Activated naive CD8-positive, alpha-beta T cell treated with anti-CD3 and anti-CD28 coated beads for 36 hours (primary cell): ENCODE measurements at regions not wholly inside any gene's neighbourhood (a gene's known extent, or its start where the extent isn't known, plus 50 kb on each side); places are given as distances from the start of the nearest gene placed in this dataset.

Experiments used
- DNase-seq: peaks from one replicate; pipeline ENCODE4 v3.0.0; 2021
- H3K27ac Mint-ChIP-seq: one replicate; pipeline ENCODE4 v1.8.0; 2022; ENCODE audit warnings: mild to moderate bottlenecking, moderate library complexity, mixed read lengths
- H3K27me3 Mint-ChIP-seq: one replicate; pipeline ENCODE4 v1.8.0; 2022; ENCODE audit warnings: mild to moderate bottlenecking, mixed read lengths
- H3K36me3 Mint-ChIP-seq: one replicate; pipeline ENCODE4 v1.8.0; 2021; ENCODE audit warnings: mild to moderate bottlenecking, mixed read lengths
- H3K4me1 Mint-ChIP-seq: one replicate; pipeline ENCODE4 v1.8.0; 2021; ENCODE audit warnings: mixed read lengths
- H3K4me3 Mint-ChIP-seq: one replicate; pipeline ENCODE4 v1.8.0; 2022; ENCODE audit warnings: mild to moderate bottlenecking, moderate library complexity, mixed read lengths
- H3K9me3 Mint-ChIP-seq: one replicate; pipeline ENCODE4 v1.8.0; 2022; ENCODE audit warnings: mixed read lengths

- no peaks in the 10 kb centered on the region for H3K9me3 Mint-ChIP-seq
- H3K4me1 Mint-ChIP-seq: peaks cover 62% of the 10 kb centered on the region
- H3K27me3 Mint-ChIP-seq: no peaks in the 10 kb centered on the region
- H3K36me3 Mint-ChIP-seq: no peaks in the 10 kb centered on the region
- no peak for DNase-seq
- H3K4me3 Mint-ChIP-seq: no peak overlapping the region
- H3K27ac Mint-ChIP-seq: no peak overlapping the region
These were observed 251.9 kb upstream of the TGFBR2 start for GRCh38 chr3:30354513-30354912.

- no peaks in the 10 kb centered on the region for H3K9me3 Mint-ChIP-seq
- no peak overlapping the region for H3K4me3 Mint-ChIP-seq
- DNase-seq: no peak
- H3K27me3 Mint-ChIP-seq: no peaks in the 10 kb centered on the region
- H3K36me3 Mint-ChIP-seq: no peaks in the 10 kb centered on the region
- peaks cover 61% of the 10 kb centered on the region for H3K4me1 Mint-ChIP-seq
- H3K27ac Mint-ChIP-seq: no peak overlapping the region
These were observed 251.4 kb upstream of the TGFBR2 start for GRCh38 chr3:30354972-30355371.

GRCh38 chr3:30355622-30356021 is 250.8 kb upstream of the TGFBR2 start:
- H3K27ac Mint-ChIP-seq: no peak overlapping the region
- no peaks in the 10 kb centered on the region for H3K36me3 Mint-ChIP-seq
- no peak overlapping the region for H3K4me3 Mint-ChIP-seq
- no peaks in the 10 kb centered on the region for H3K27me3 Mint-ChIP-seq
- H3K4me1 Mint-ChIP-seq: peaks cover 56% of the 10 kb centered on the region
- no peaks in the 10 kb centered on the region for H3K9me3 Mint-ChIP-seq
- DNase-seq: no peak

- DNase-seq: no peak
- Mint-ChIP-seq H3K36me3 (no peaks in the 10 kb centered on the region), H3K4me3 (no peak overlapping the region), H3K27me3 (no peaks in the 10 kb centered on the region), H3K4me1 (peaks cover 44% of the 10 kb centered on the region), H3K27ac (no peak overlapping the region), H3K9me3 (no peaks in the 10 kb centered on the region)
These were observed 249.3 kb upstream of the TGFBR2 start for GRCh38 chr3:30356866-30357753.

- DNase-seq: no peak
- H3K36me3 Mint-ChIP-seq: no peaks in the 10 kb centered on the region
- no peak overlapping the region for H3K4me3 Mint-ChIP-seq
- peaks cover 38% of the 10 kb centered on the region for H3K4me1 Mint-ChIP-seq
- no peaks in the 10 kb centered on the region for H3K9me3 Mint-ChIP-seq
- no peaks in the 10 kb centered on the region for H3K27me3 Mint-ChIP-seq
- no peak overlapping the region for H3K27ac Mint-ChIP-seq
These were observed 248.5 kb upstream of the TGFBR2 start for GRCh38 chr3:30357897-30358296.

GRCh38 chr3:30358871-30359270 is 247.5 kb upstream of the TGFBR2 start:
- no peak for DNase-seq
- no peaks in the 10 kb centered on the region for H3K36me3 Mint-ChIP-seq

GRCh38 chr3:30368978-30369377 is 237.4 kb upstream of the TGFBR2 start:
- peaks cover 3% of the 10 kb centered on the region for H3K4me1 Mint-ChIP-seq

More at GRCh38 chr3:30358871-30359270, 247.5 kb upstream of the TGFBR2 start:
- Mint-ChIP-seq H3K27ac (no peak overlapping the region), H3K4me1 (peaks cover 31% of the 10 kb centered on the region), H3K27me3 (no peaks in the 10 kb centered on the region), H3K4me3 (no peak overlapping the region), H3K9me3 (no peaks in the 10 kb centered on the region)

GRCh38 chr3:30370681-30371271 is 235.6 kb upstream of the TGFBR2 start:
- DNase-seq: no peak
- H3K27ac Mint-ChIP-seq: no peak overlapping the region
- H3K36me3 Mint-ChIP-seq: peaks cover 2% of the 10 kb centered on the region
- H3K4me3 Mint-ChIP-seq: no peak overlapping the region
- H3K4me1 Mint-ChIP-seq: peaks cover 3% of the 10 kb centered on the region
- no peaks in the 10 kb centered on the region for H3K27me3 Mint-ChIP-seq
- H3K9me3 Mint-ChIP-seq: peaks cover 6% of the 10 kb centered on the region

More at GRCh38 chr3:30368978-30369377, 237.4 kb upstream of the TGFBR2 start:
- no peaks in the 10 kb centered on the region for H3K27me3 Mint-ChIP-seq
- no peak overlapping the region for H3K27ac Mint-ChIP-seq
- DNase-seq: no peak
- H3K9me3 Mint-ChIP-seq: peaks cover 6% of the 10 kb centered on the region
- no peak overlapping the region for H3K4me3 Mint-ChIP-seq
- peaks cover 5% of the 10 kb centered on the region for H3K36me3 Mint-ChIP-seq

GRCh38 chr3:30372837-30373236 is 233.6 kb upstream of the TGFBR2 start:
- Mint-ChIP-seq H3K9me3 (peaks cover 3% of the 10 kb centered on the region), H3K27ac (no peak overlapping the region)
- DNase-seq: no peak

GRCh38 chr3:30384546-30385072 is 221.8 kb upstream of the TGFBR2 start:
- Mint-ChIP-seq H3K27me3 (no peaks in the 10 kb centered on the region), H3K4me1 (no peaks in the 10 kb centered on the region), H3K36me3 (peaks cover 2% of the 10 kb centered on the region), H3K9me3 (peaks cover 24% of the 10 kb centered on the region), H3K4me3 (no peak overlapping the region), H3K27ac (no peak overlapping the region)
- DNase-seq: no peak

More at GRCh38 chr3:30372837-30373236, 233.6 kb upstream of the TGFBR2 start:
- Mint-ChIP-seq H3K4me1 (peaks cover 3% of the 10 kb centered on the region), H3K36me3 (peaks cover 2% of the 10 kb centered on the region), H3K27me3 (no peaks in the 10 kb centered on the region), H3K4me3 (no peak overlapping the region)

GRCh38 chr3:30393079-30393478 is 213.3 kb upstream of the TGFBR2 start:
- no peak overlapping the region for H3K27ac Mint-ChIP-seq
- peaks cover 6% of the 10 kb centered on the region for H3K9me3 Mint-ChIP-seq
- no peaks in the 10 kb centered on the region for H3K4me1 Mint-ChIP-seq
- H3K36me3 Mint-ChIP-seq: peaks cover 6% of the 10 kb centered on the region
- H3K4me3 Mint-ChIP-seq: no peak overlapping the region
- no peak for DNase-seq
- H3K27me3 Mint-ChIP-seq: no peaks in the 10 kb centered on the region

GRCh38 chr3:30397030-30397429 is 209.4 kb upstream of the TGFBR2 start:
- H3K27me3 Mint-ChIP-seq: no peaks in the 10 kb centered on the region
- peaks cover 2% of the 10 kb centered on the region for H3K9me3 Mint-ChIP-seq
- peaks cover 6% of the 10 kb centered on the region for H3K36me3 Mint-ChIP-seq
- DNase-seq: no peak
- H3K4me1 Mint-ChIP-seq: peaks cover 16% of the 10 kb centered on the region
- H3K4me3 Mint-ChIP-seq: no peak overlapping the region
- H3K27ac Mint-ChIP-seq: no peak overlapping the region

- no peak for DNase-seq
- Mint-ChIP-seq H3K4me1 (peaks cover 17% of the 10 kb centered on the region), H3K27ac (no peak overlapping the region), H3K9me3 (peaks cover 2% of the 10 kb centered on the region), H3K4me3 (no peak overlapping the region), H3K36me3 (peaks cover 6% of the 10 kb centered on the region), H3K27me3 (no peaks in the 10 kb centered on the region)
These were observed 206.8 kb upstream of the TGFBR2 start for GRCh38 chr3:30399394-30400181.

GRCh38 chr3:30400926-30401325 is 205.5 kb upstream of the TGFBR2 start:
- Mint-ChIP-seq H3K27ac (no peak overlapping the region), H3K36me3 (peaks cover 6% of the 10 kb centered on the region), H3K4me3 (no peak overlapping the region), H3K4me1 (peaks cover 17% of the 10 kb centered on the region), H3K9me3 (peaks cover 2% of the 10 kb centered on the region), H3K27me3 (no peaks in the 10 kb centered on the region)
- DNase-seq: no peak

GRCh38 chr3:30401971-30402370 is 204.4 kb upstream of the TGFBR2 start:
- H3K27ac Mint-ChIP-seq: no peak overlapping the region
- peaks cover 17% of the 10 kb centered on the region for H3K4me1 Mint-ChIP-seq
- no peaks in the 10 kb centered on the region for H3K27me3 Mint-ChIP-seq
- DNase-seq: no peak
- no peaks in the 10 kb centered on the region for H3K36me3 Mint-ChIP-seq
- H3K9me3 Mint-ChIP-seq: no peaks in the 10 kb centered on the region
- no peak overlapping the region for H3K4me3 Mint-ChIP-seq
